ENCODE measurements at regions not wholly inside any gene's neighbourhood (a gene's known extent, or its start where the extent isn't known, plus 50 kb on each side); places are given as distances from the start of the nearest gene placed in this dataset.
"Not testable (repeated sequence)": the region's sequence is repeated elsewhere in the genome, so short reads cannot be mapped to it uniquely, and the experiment has no call there.

DNA sequence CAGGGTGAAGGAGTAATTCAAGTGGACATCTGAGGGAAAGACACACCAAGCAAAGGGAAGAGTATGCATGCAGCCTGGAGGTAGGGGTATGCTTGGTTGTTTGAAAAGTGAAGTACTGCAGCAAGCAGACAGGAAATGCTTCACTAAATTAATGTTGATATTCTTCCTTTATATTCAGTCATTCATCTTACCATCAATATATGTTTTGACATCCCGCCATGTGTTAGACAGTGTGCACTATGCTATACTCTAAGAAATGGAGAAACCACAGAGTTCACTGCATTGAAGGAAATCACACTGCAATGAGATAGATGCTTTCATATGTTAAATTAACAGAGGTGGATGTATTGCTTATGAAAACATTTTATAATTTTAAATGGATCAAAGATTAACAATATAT, 82.9 kb downstream of the HSPA13 start:
- no peak for TF ChIP-seq CTCF (IDR thresholded peaks at IDR 0.05)
- Histone ChIP-seq H3K27ac (no peak overlapping the region), H3K4me3 (no peak overlapping the region), H3K36me3 (ENCODE audit: insufficient read depth in 1 of 2, low read depth in 1 of 2) (no peaks in the 10 kb centered on the region), H3K9me3 (no peaks in the 10 kb centered on the region), H3K27me3 (ENCODE audit: insufficient read depth in 3 of 3, low read length in 2 of 3) (no peaks in the 10 kb centered on the region), H3K4me1 (no peaks in the 10 kb centered on the region)
- intact Hi-C loops (cut with DNase I), result no loop called here
- DNase-seq (no peak), ATAC-seq (no peak)
- 90 to 96% (median 92%) methylated on average over 1 of the region's 1 CpG for WGBS, 3 donors

DNA sequence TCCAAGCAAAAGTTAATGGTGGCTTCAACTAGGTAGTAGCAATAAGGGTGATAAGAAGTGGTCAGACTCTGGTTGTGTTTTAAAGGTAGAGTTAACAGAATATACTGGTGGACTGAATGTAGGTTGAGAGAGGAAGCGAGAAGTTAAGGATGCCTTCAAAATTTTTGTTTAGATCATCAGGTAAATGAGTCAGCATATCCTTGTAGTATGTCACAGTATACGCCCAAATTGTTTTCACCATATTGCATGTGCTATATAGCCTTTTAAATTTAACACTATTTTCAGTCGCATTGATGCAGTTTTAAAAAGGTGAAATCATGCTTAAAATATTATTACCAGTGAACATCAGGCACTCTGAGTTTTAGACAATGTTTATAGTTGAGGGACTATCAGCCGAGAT, 74.6 kb downstream of the RBM11 start:
- Histone ChIP-seq H3K27me3 (ENCODE audit: insufficient read depth in 3 of 3, low read length in 2 of 3) (no peaks in the 10 kb centered on the region), H3K4me1 (no peaks in the 10 kb centered on the region), H3K9me3 (no peaks in the 10 kb centered on the region), H3K36me3 (ENCODE audit: insufficient read depth in 1 of 2, low read depth in 1 of 2) (no peaks in the 10 kb centered on the region), H3K27ac (no peak overlapping the region), H3K4me3 (no peak overlapping the region)
- TF ChIP-seq CTCF (IDR thresholded peaks at IDR 0.05), result no peak
- intact Hi-C loops (cut with DNase I), result no loop called here
- ATAC-seq, result no peak
- DNase-seq, result no peak
- 89 to 94% (median 93%) methylated on average over 4 of the region's 4 CpGs for WGBS, 3 donors

DNA sequence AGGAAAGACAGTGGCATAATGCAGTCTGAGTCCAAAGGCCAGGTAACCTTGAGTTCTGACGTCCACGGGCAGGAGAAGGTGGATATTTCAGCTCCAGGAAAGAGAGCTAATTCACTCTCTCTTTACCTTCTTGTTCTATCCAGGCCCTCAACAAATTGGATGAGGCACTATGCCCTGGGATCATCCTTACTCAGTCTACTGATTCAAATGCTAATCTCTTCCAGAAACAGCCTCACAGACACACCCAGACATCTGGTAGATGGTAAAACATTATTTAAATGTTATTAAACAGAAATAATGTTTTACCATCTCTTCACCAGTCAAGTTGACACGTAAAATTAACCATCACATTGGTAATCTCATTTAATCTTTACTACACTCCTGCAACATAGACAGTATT, 73.0 kb downstream of the RBM11 start:
- no peaks in the 10 kb centered on the region for H3K36me3 ChIP-seq (ENCODE audit: insufficient read depth in 1 of 2, low read depth in 1 of 2)
- 81 to 83% (median 82%) methylated on average over 3 of the region's 3 CpGs for WGBS, 3 donors
- no peaks in the 10 kb centered on the region for H3K9me3 ChIP-seq
- DNase-seq (no peak), ATAC-seq (no peak)
- H3K4me3 ChIP-seq, result no peak overlapping the region
- H3K27me3 ChIP-seq (ENCODE audit: insufficient read depth in 3 of 3, low read length in 2 of 3), result no peaks in the 10 kb centered on the region
- intact Hi-C loops (cut with DNase I), result no loop called here
- TF ChIP-seq CTCF (IDR thresholded peaks at IDR 0.05), result no peak
- H3K4me1 ChIP-seq, result no peaks in the 10 kb centered on the region
- H3K27ac ChIP-seq, result no peak overlapping the region

DNA sequence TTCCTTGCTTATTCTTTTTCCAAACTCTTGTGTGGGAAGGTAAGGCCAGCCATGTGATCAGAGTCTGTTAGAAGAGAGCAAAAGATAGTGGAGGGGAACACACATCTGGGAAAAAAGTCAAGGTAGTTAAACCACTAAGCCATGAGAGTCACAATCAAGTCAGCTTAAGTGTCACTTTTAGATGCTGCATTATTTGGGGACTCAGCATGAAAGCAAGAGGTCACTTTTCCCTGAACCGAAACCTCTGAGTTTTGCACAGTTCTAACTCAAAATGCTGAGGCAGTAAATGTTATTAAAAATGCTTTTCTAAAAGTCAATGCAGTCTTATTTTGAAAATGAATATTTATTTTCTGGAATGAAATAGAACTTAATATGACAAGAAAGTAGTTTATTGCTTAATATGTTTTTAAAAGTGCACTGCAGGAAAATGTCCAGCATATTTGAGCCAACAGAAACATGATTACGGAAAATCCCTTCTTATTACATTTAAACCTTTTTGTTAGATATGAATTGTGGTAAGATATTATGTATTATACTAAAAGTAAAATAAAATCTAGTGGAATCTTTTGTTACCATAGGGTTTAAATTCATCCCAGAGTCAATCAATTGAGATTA, 69.3 kb downstream of the RBM11 start:
- TF ChIP-seq CTCF (IDR thresholded peaks at IDR 0.05), result no peak
- Histone ChIP-seq H3K9me3 (no peaks in the 10 kb centered on the region), H3K4me1 (no peaks in the 10 kb centered on the region), H3K27me3 (ENCODE audit: insufficient read depth in 3 of 3, low read length in 2 of 3) (no peaks in the 10 kb centered on the region), H3K27ac (no peak overlapping the region), H3K36me3 (ENCODE audit: insufficient read depth in 1 of 2, low read depth in 1 of 2) (no peaks in the 10 kb centered on the region), H3K4me3 (no peak overlapping the region)
- WGBS, 3 donors, result 63 to 76% (median 75%) methylated on average over 2 of the region's 2 CpGs
- intact Hi-C loops (cut with DNase I), result no loop called here
- ATAC-seq, result no peak
- no peak for DNase-seq

- intact Hi-C loops (cut with DNase I), result no loop called here
- DNase-seq (no peak), ATAC-seq (no peak)
- peaks cover 0 to 4% (median 0%) of the 10 kb centered on the region in 3 donors for H3K27me3 ChIP-seq (ENCODE audit: insufficient read depth in 3 of 3, low read length in 2 of 3)
- no peaks in the 10 kb centered on the region for H3K4me1 ChIP-seq
- no peak for TF ChIP-seq CTCF (IDR thresholded peaks at IDR 0.05)
- no peak overlapping the region for H3K4me3 ChIP-seq
- H3K27ac ChIP-seq, result no peak overlapping the region
- H3K36me3 ChIP-seq (ENCODE audit: insufficient read depth in 1 of 2, low read depth in 1 of 2), result no peaks in the 10 kb centered on the region
- no peaks in the 10 kb centered on the region for H3K9me3 ChIP-seq
- 32 to 35% (median 35%) methylated on average over 3 of the region's 3 CpGs for WGBS, 3 donors
Measured at GRCh38 chr21:14284481-14284880, 68.5 kb downstream of the RBM11 start.

GRCh38 chr21:14281188-14281900, 65.4 kb downstream of the RBM11 start:
- H3K4me1 ChIP-seq; H3K27me3 ChIP-seq (ENCODE audit: insufficient read depth in 3 of 3, low read length in 2 of 3); H3K36me3 ChIP-seq (ENCODE audit: insufficient read depth in 1 of 2, low read depth in 1 of 2); ATAC-seq; H3K27ac ChIP-seq; DNase-seq; H3K9me3 ChIP-seq; H3K4me3 ChIP-seq; intact Hi-C loops (cut with DNase I): not testable (repeated sequence)
- 14 to 41% (median 15%) methylated on average over 11 of the region's 11 CpGs for WGBS, 3 donors

Measured in psoas muscle (tissue), 7 donors.